Pancreas (tissue), 10 donors: ENCODE measurements at regions not wholly inside any gene's neighbourhood (a gene's known extent, or its start where the extent isn't known, plus 50 kb on each side); places are given as distances from the start of the nearest gene placed in this dataset.
A peak's percentile ranks its signal among the peaks of the same experiment; 100 is the strongest.

ENCODE experiments used
- ATAC-seq, 4 donors: fragments of 200-7000 bp; cut with Tn5 transposase; one replicate each; pipeline versions ENCODE4 v1.8.0 to v1.9.1; 2020; ENCODE audit warnings: mild to moderate bottlenecking in 4 of 4, moderate library complexity in 4 of 4
- DNase-seq, 6 donors: peaks; one replicate each; pipeline ENCODE4 v3.0.0-alpha.2; 2020
- FAIRE-seq: peaks from 2 replicates; lab custom pipeline; 2012; peaks lifted over from hg19 to GRCh38; lab: Jason Lieb, UNC
- H3K27ac ChIP-seq, 4 donors: fragments of 200-600 bp; sonication (generic); 1 replicate in 3 of 4; 2 replicates in 1 of 4; pipeline versions ENCODE4 v1.5.0 to v1.8.0; 2020
- H3K27me3 ChIP-seq, 4 donors: fragments of 200-600 bp; one replicate each; pipeline ENCODE4 v1.8.0; 2021
- H3K36me3 ChIP-seq, 3 donors: fragments of 200-600 bp; sonication (generic) in 1 of 3; one replicate each; pipeline versions ENCODE4 v1.5.0 to v1.8.0; 2020 to 2021
- H3K4me1 ChIP-seq, 3 donors: fragments of 200-600 bp; one replicate each; pipeline ENCODE4 v1.8.0; 2021
- H3K4me3 ChIP-seq, 4 donors: fragments of 200-600 bp; sonication (generic) in 2 of 4; one replicate each; pipeline versions ENCODE4 v1.5.0 to v1.8.0; 2020 to 2021
- H3K9me3 ChIP-seq, 4 donors: fragments of 200-600 bp; one replicate each; pipeline ENCODE4 v1.8.0; 2021
- CTCF ChIP-seq, 4 donors: fragments of 200-600 bp; sonication (generic) in 3 of 4; IDR thresholded peaks; one replicate each; pipeline versions ENCODE4 v1.5.0 to v1.8.0; 2021; ENCODE audit warnings: antibody characterized with exemption in 4 of 4
- WGBS, 2 donors: extraction: QIAGEN DNeasy Blood & Tissue Kit; methylation state at CpG; one replicate each; pipeline ENCODE4 v1.1.7; 2013; 5-methylcytosine and 5-hydroxymethylcytosine counted together
- intact Hi-C, 3 donors: fragments of 100-400 bp; cut with DNase I; formaldehyde crosslinking; loops; one replicate each; pipeline versions ENCODE4 v1.11.1 to v1.14.2; 2022
- donor health status: healthy with polysubstance abuse.
- donor health status: DM: no; HTN: no; CAD: no; lungs with moderate emphysema.
- donor health status: DM: no; HTN: no; CAD: no.
- donor health status: control.
- donor health status: control.
- donor health status: Bipolar disorder and iron deficiency.
- donor health status: DM: yes; HTN: yes; CAD: no.
- donor health status: DM: no; HTN: no; CAD: no.
- donor health status: DM: no; HTN: no; CAD: no.
- donor health status: DM: yes; HTN: yes; CAD: no.

GRCh38 chr9:117535434-117535833 lies 120.6 kb upstream of the ASTN2 start:
- H3K27ac ChIP-seq, result no peak overlapping the region
- WGBS, 2 donors, result 33 to 42% methylated on average over 3 of the region's 3 CpGs
- no peaks in the 10 kb centered on the region for H3K9me3 ChIP-seq
- TF ChIP-seq CTCF (IDR thresholded peaks at IDR 0.05), result no peak
- DNase-seq (no peak), ATAC-seq (peak in 1 of 4 donors; percentile 52), FAIRE-seq (no peak)
- H3K4me3 ChIP-seq, result no peak overlapping the region
- no peaks in the 10 kb centered on the region for H3K36me3 ChIP-seq
- intact Hi-C loops, result no loop called here
- H3K27me3 ChIP-seq, result no peaks in the 10 kb centered on the region
- H3K4me1 ChIP-seq, result no peaks in the 10 kb centered on the region

- ATAC-seq (no peak), FAIRE-seq (no peak), DNase-seq (no peak)
- Histone ChIP-seq H3K36me3 (no peaks in the 10 kb centered on the region), H3K27ac (no peak overlapping the region), H3K4me1 (no peaks in the 10 kb centered on the region), H3K27me3 (no peaks in the 10 kb centered on the region), H3K4me3 (no peak overlapping the region), H3K9me3 (no peaks in the 10 kb centered on the region)
- 92 to 94% methylated on average over 1 of the region's 1 CpG for WGBS, 2 donors
- no peak for TF ChIP-seq CTCF (IDR thresholded peaks at IDR 0.05)
- intact Hi-C loops, result no loop called here
Observed at GRCh38 chr9:117528225-117528624, 113.4 kb upstream of the ASTN2 start.

- FAIRE-seq, result no peak
- no peak overlapping the region for H3K27ac ChIP-seq
- no peak for TF ChIP-seq CTCF (IDR thresholded peaks at IDR 0.05)
- WGBS, 2 donors, result 45 to 50% methylated on average over 2 of the region's 2 CpGs
- ATAC-seq, result no peak
- intact Hi-C loops, result no loop called here
- H3K27me3 ChIP-seq, result no peaks in the 10 kb centered on the region
- H3K4me3 ChIP-seq, result no peak overlapping the region
- no peak for DNase-seq
- H3K4me1 ChIP-seq, result no peaks in the 10 kb centered on the region
- no peaks in the 10 kb centered on the region for H3K36me3 ChIP-seq
- no peaks in the 10 kb centered on the region for H3K9me3 ChIP-seq
Observed at GRCh38 chr9:117526674-117527073, 111.8 kb upstream of the ASTN2 start.

- no peaks in the 10 kb centered on the region for H3K9me3 ChIP-seq
- ATAC-seq (no peak), FAIRE-seq (no peak), DNase-seq (no peak)
- 68 to 69% methylated on average over 2 of the region's 2 CpGs for WGBS, 2 donors
- no peak overlapping the region for H3K27ac ChIP-seq
- TF ChIP-seq CTCF (IDR thresholded peaks at IDR 0.05), result no peak
- no peak overlapping the region for H3K4me3 ChIP-seq
- no peaks in the 10 kb centered on the region for H3K36me3 ChIP-seq
- no peaks in the 10 kb centered on the region for H3K27me3 ChIP-seq
- no peaks in the 10 kb centered on the region for H3K4me1 ChIP-seq
- intact Hi-C loops, result no loop called here
Observed at GRCh38 chr9:117523531-117524153, 108.8 kb upstream of the ASTN2 start.

GRCh38 chr9:117521293-117521692 lies 106.4 kb upstream of the ASTN2 start:
- Histone ChIP-seq H3K27ac (no peak overlapping the region), H3K4me1 (peaks cover 0 to 7% (median 0%) of the 10 kb centered on the region in 3 donors), H3K27me3 (no peaks in the 10 kb centered on the region), H3K4me3 (no peak overlapping the region), H3K36me3 (no peaks in the 10 kb centered on the region), H3K9me3 (no peaks in the 10 kb centered on the region)
- intact Hi-C loops, result no loop called here
- DNase-seq (no peak), FAIRE-seq (no peak), ATAC-seq (no peak)
- TF ChIP-seq CTCF (IDR thresholded peaks at IDR 0.05), result no peak
- WGBS, 2 donors, result 68 to 79% methylated on average over 4 of the region's 4 CpGs
